CD1c-positive myeloid dendritic cell (primary cell): ENCODE measurements at regions not wholly inside any gene's neighbourhood (a gene's known extent, or its start where the extent isn't known, plus 50 kb on each side); places are given as distances from the start of the nearest gene placed in this dataset.
A peak's percentile ranks its signal among the peaks of the same experiment; 100 is the strongest.

Experiments used
- DNase-seq: peaks from one replicate; pipeline ENCODE4 v3.0.0-alpha.2; 2016; ENCODE audit errors: extremely low spot score

- no peak for DNase-seq
These were observed 540.5 kb upstream of the NOX3 start for GRCh38 chr6:155996151-155996550.

GRCh38 chr6:155995281-155995680 is 539.6 kb upstream of the NOX3 start:
- DNase-seq: no peak

- peak; percentile 39 for DNase-seq
These were observed 538.4 kb upstream of the NOX3 start for GRCh38 chr6:155994086-155994485.

- DNase-seq: no peak
These were observed 537.6 kb upstream of the NOX3 start for GRCh38 chr6:155993240-155993639.

GRCh38 chr6:155985660-155986138 is 530.1 kb upstream of the NOX3 start:
- DNase-seq: no peak

GRCh38 chr6:155980768-155981079 is 525.1 kb upstream of the NOX3 start:
- DNase-seq: no peak

GRCh38 chr6:155980014-155980767 is 524.6 kb upstream of the NOX3 start:
- DNase-seq: no peak

- DNase-seq: no peak
These were observed 519.9 kb upstream of the NOX3 start for GRCh38 chr6:155975506-155975905.

GRCh38 chr6:155974811-155975323 is 519.2 kb upstream of the NOX3 start:
- no peak for DNase-seq

GRCh38 chr6:155974359-155974758 is 518.7 kb upstream of the NOX3 start:
- no peak for DNase-seq

GRCh38 chr6:155970876-155971708 is 515.5 kb upstream of the NOX3 start:
- no peak for DNase-seq

- DNase-seq: no peak
These were observed 514.8 kb upstream of the NOX3 start for GRCh38 chr6:155970472-155970871.

- no peak for DNase-seq
These were observed 513.3 kb upstream of the NOX3 start for GRCh38 chr6:155968921-155969320.

- no peak for DNase-seq
These were observed 511.7 kb upstream of the NOX3 start for GRCh38 chr6:155967322-155967721.

GRCh38 chr6:155964544-155964943 is 508.9 kb upstream of the NOX3 start:
- no peak for DNase-seq

- DNase-seq: no peak
These were observed 506.6 kb upstream of the NOX3 start for GRCh38 chr6:155962276-155962675.

GRCh38 chr6:155959898-155960495 is 504.4 kb upstream of the NOX3 start:
- DNase-seq: no peak

GRCh38 chr6:155958550-155958949 is 502.9 kb upstream of the NOX3 start:
- no peak for DNase-seq

GRCh38 chr6:155955038-155955437 is 499.4 kb upstream of the NOX3 start:
- no peak for DNase-seq

- no peak for DNase-seq
These were observed 498.5 kb upstream of the NOX3 start for GRCh38 chr6:155954149-155954548.

- DNase-seq: no peak
These were observed 493.6 kb upstream of the NOX3 start for GRCh38 chr6:155949256-155949655.

GRCh38 chr6:155946860-155947259 is 491.2 kb upstream of the NOX3 start:
- DNase-seq: no peak

- no peak for DNase-seq
These were observed 488.0 kb upstream of the NOX3 start for GRCh38 chr6:155943635-155944034.
